Panc1 (cell line): ENCODE measurements at regions not wholly inside any gene's neighbourhood (a gene's known extent, or its start where the extent isn't known, plus 50 kb on each side); places are given as distances from the start of the nearest gene placed in this dataset.

Experiments
- ATAC-seq: fragments of 200-7000 bp; cut with Tn5 transposase; 2 replicates; pipeline ENCODE4 v1.9.1; 2020; ENCODE audit warnings: mild to moderate bottlenecking, moderate library complexity
- BruUV-seq: library from RNA; stranded (reverse); fragments of 400-500 nt; replicated peaks from 2 replicates; lab custom pipeline; 2021; lab: Mats Ljungman, UMichigan
- CTCF ChIA-PET: fragments of 300-600 bp; sonication (Branson Sonifier 250); formaldehyde crosslinking; loops from one replicate; lab custom pipeline; 2022; ENCODE audit warnings: antibody characterized with exemption; lab: Charles Lee
- POLR2A ChIA-PET: fragments of 300-600 bp; sonication (Branson Sonifier 250); formaldehyde crosslinking; loops from one replicate; lab custom pipeline; 2022; ENCODE audit warnings: antibody characterized with exemption; lab: Charles Lee
- DNase-seq: peaks from one replicate; pipeline ENCODE4 v3.0.0-alpha.2; 2010; ENCODE audit warnings: low read depth, low spot score
- H3K27ac ChIP-seq: 2 replicates; pipeline ENCODE4 v1.5.1; 2011; ENCODE audit warnings: mild to moderate bottlenecking, low read length, inconsistent platforms
- H3K27me3 ChIP-seq: fragments of 200-500 bp; sonication (Bioruptor generic); 2 replicates; pipeline ENCODE4 v1.6.0; 2014; ENCODE audit warnings: low read length, inconsistent platforms; ENCODE audit not compliant: control insufficient read depth, insufficient read depth
- H3K36me3 ChIP-seq: fragments of 200-500 bp; sonication (Bioruptor generic); 2 replicates; pipeline ENCODE4 v1.5.1; 2014; ENCODE audit warnings: inconsistent platforms, mild to moderate bottlenecking, low read length, moderate library complexity; ENCODE audit not compliant: control insufficient read depth, insufficient read depth
- H3K4me1 ChIP-seq: 2 replicates; pipeline ENCODE4 v1.5.1; 2011; ENCODE audit warnings: inconsistent platforms, mild to moderate bottlenecking, low read length, moderate library complexity; ENCODE audit not compliant: control insufficient read depth, insufficient read depth
- H3K4me3 ChIP-seq, 2 experiments: 2 replicates each; pipeline ENCODE4 v1.5.1; 2011 to 2012; ENCODE audit warnings: low read depth in 2 of 2, low read length in 2 of 2, mild to moderate bottlenecking in 2 of 2, inconsistent platforms in 1 of 2, moderate library complexity in 1 of 2
- H3K9me3 ChIP-seq: fragments of 200-500 bp; sonication (Bioruptor generic); 2 replicates; pipeline ENCODE4 v1.5.1; 2014; ENCODE audit warnings: low read depth, mild to moderate bottlenecking, inconsistent platforms, low read length, moderate library complexity; ENCODE audit not compliant: control insufficient read depth, insufficient read depth
- POLR2AphosphoS5 ChIP-seq: IDR thresholded peaks from 2 replicates; pipeline ENCODE4 v1.6.1; 2012; ENCODE audit warnings: mild to moderate bottlenecking, low read depth, low read length, moderate library complexity
- SIN3A ChIP-seq: IDR thresholded peaks from 2 replicates; pipeline ENCODE4 v1.6.1; 2012; ENCODE audit warnings: low read depth, mild to moderate bottlenecking, low read length, moderate library complexity, borderline replicate concordance; ENCODE audit not compliant: insufficient read depth
- TCF7L2 ChIP-seq: IDR thresholded peaks from 2 replicates; pipeline ENCODE4 v1.6.1; 2011; ENCODE audit warnings: mild to moderate bottlenecking, low read depth, low read length, inconsistent platforms
- in situ Hi-C: cut with HindIII; loops from 2 replicates; pipeline ENCODE4 v1.10.0; 2016; ENCODE audit warnings: low sequenced_read_pairs, low pct_unique_long_range_greater_than_20kb
- intact Hi-C: fragments of 100-400 bp; cut with micrococcal nuclease; formaldehyde crosslinking; loops from one replicate; pipeline ENCODE4 v1.10.0; 2022; ENCODE audit not compliant: unreplicated experiment
- TF ChIP-seq, protein P1 (sequence below), 2 experiments: IDR thresholded peaks; 2 replicates each; pipeline ENCODE4 v1.6.1; 2011 to 2012; ENCODE audit warnings: low read depth in 2 of 2, control low read depth in 1 of 2, low read length in 1 of 2, mild to moderate bottlenecking in 1 of 2, moderate library complexity in 1 of 2; ENCODE audit not compliant: insufficient read depth in 1 of 2
- TF ChIP-seq, protein P2 (sequence below): fragments of 450-650 bp; IDR thresholded peaks from 2 replicates; pipeline ENCODE4 v1.5.1; 2017; ENCODE audit warnings: mild to moderate bottlenecking

DNA sequence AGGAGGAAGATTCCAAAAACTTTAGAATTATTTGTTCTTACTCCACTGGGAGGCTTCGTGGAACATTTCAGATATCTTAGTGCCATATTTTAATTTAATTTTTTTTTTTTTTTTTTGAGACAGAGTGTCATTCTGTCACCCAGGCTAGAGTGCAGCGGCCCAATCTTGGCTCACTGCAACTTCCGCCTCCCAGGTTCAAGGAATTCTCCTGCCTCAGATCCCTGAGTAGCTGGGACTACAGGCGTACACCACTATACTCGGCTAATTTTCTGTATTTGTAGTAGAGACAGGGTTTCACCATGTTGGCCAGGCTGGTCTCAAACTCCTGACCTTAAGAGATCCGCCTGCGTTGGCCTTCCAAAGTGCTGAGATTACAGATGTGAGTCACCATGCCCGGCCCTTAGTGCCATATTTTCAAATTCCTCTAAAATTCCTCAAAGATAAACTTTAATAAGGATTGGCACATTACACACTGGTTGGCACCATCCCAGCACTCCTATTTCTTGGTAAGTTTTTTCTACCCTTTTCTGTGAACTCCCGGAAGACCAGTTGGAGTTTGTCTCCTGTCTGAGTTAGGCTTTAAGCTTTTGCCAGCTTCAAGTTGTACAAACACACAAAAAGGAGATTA is 693.7 kb downstream of the MCTP2 start:
- TF ChIP-seq, protein P1, sequence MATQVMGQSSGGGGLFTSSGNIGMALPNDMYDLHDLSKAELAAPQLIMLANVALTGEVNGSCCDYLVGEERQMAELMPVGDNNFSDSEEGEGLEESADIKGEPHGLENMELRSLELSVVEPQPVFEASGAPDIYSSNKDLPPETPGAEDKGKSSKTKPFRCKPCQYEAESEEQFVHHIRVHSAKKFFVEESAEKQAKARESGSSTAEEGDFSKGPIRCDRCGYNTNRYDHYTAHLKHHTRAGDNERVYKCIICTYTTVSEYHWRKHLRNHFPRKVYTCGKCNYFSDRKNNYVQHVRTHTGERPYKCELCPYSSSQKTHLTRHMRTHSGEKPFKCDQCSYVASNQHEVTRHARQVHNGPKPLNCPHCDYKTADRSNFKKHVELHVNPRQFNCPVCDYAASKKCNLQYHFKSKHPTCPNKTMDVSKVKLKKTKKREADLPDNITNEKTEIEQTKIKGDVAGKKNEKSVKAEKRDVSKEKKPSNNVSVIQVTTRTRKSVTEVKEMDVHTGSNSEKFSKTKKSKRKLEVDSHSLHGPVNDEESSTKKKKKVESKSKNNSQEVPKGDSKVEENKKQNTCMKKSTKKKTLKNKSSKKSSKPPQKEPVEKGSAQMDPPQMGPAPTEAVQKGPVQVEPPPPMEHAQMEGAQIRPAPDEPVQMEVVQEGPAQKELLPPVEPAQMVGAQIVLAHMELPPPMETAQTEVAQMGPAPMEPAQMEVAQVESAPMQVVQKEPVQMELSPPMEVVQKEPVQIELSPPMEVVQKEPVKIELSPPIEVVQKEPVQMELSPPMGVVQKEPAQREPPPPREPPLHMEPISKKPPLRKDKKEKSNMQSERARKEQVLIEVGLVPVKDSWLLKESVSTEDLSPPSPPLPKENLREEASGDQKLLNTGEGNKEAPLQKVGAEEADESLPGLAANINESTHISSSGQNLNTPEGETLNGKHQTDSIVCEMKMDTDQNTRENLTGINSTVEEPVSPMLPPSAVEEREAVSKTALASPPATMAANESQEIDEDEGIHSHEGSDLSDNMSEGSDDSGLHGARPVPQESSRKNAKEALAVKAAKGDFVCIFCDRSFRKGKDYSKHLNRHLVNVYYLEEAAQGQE (IDR thresholded peaks at IDR 0.05; ENCODE audit: insufficient read depth in 1 of 2, low read depth in 2 of 2, low read length in 1 of 2), result no peak
- no peak for TF ChIP-seq SIN3A
- TF ChIP-seq, protein P2, sequence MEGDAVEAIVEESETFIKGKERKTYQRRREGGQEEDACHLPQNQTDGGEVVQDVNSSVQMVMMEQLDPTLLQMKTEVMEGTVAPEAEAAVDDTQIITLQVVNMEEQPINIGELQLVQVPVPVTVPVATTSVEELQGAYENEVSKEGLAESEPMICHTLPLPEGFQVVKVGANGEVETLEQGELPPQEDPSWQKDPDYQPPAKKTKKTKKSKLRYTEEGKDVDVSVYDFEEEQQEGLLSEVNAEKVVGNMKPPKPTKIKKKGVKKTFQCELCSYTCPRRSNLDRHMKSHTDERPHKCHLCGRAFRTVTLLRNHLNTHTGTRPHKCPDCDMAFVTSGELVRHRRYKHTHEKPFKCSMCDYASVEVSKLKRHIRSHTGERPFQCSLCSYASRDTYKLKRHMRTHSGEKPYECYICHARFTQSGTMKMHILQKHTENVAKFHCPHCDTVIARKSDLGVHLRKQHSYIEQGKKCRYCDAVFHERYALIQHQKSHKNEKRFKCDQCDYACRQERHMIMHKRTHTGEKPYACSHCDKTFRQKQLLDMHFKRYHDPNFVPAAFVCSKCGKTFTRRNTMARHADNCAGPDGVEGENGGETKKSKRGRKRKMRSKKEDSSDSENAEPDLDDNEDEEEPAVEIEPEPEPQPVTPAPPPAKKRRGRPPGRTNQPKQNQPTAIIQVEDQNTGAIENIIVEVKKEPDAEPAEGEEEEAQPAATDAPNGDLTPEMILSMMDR, result no peak
- TF ChIP-seq POLR2AphosphoS5, result no peak
- TF ChIP-seq TCF7L2, result no peak
- no TSS peak for BruUV-seq
- intact Hi-C loops (no loop called here), in situ Hi-C loops (no loop called here)
- H3K4me1 ChIP-seq, result no peaks in the 10 kb centered on the region
- ChIA-PET POLR2A (interaction anchor here (0.7 kb wide), 1 partner anchor 252 kb away, joined by 10 read pairs; no protein-coding TSS in a partner anchor), CTCF (no interaction called here)
- no peaks in the 10 kb centered on the region for H3K9me3 ChIP-seq
- DNase-seq (no peak), ATAC-seq (no peak)
- H3K4me3 ChIP-seq, result no peak overlapping the region
- H3K36me3 ChIP-seq, result no peaks in the 10 kb centered on the region
- H3K27me3 ChIP-seq, result no peaks in the 10 kb centered on the region
- H3K27ac ChIP-seq, result no peak overlapping the region

DNA sequence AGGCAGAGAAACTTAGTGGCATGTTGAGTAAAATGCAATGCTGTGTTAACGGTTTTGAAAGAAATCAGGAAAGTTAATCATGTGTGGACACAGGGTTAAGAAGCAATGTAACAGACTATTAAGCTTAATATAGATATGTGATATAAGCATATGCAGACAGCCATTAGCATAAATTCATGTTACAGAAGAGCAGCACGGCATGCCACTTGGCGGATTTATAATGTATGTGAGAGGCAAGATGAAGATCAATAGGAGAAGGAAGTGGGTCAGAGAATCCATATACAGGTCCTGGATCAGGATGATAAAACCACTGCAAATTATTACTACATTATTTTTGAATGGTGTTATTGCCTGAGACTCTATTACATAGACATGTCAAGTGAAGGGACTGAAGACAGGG is 694.3 kb downstream of the MCTP2 start:
- TF ChIP-seq POLR2AphosphoS5, result no peak
- TF ChIP-seq TCF7L2, result no peak
- TF ChIP-seq, protein P1 (IDR thresholded peaks at IDR 0.05; ENCODE audit: insufficient read depth in 1 of 2, low read depth in 2 of 2, low read length in 1 of 2), result no peak

More for the DNA sequence above, 694.3 kb downstream of the MCTP2 start:
- Histone ChIP-seq H3K4me3 (no peak overlapping the region), H3K9me3 (no peaks in the 10 kb centered on the region), H3K4me1 (no peaks in the 10 kb centered on the region), H3K27ac (no peak overlapping the region), H3K36me3 (no peaks in the 10 kb centered on the region), H3K27me3 (no peaks in the 10 kb centered on the region)
- intact Hi-C loops (no loop called here), in situ Hi-C loops (no loop called here)
- POLR2A ChIA-PET, result no interaction called here
- CTCF ChIA-PET, result no interaction called here
- ATAC-seq (no peak), DNase-seq (no peak)
- no TSS peak for BruUV-seq
